ENCODE measurements at regions not wholly inside any gene's neighbourhood (a gene's known extent, or its start where the extent isn't known, plus 50 kb on each side); places are given as distances from the start of the nearest gene placed in this dataset.
"Not testable (repeated sequence)": the region's sequence is repeated elsewhere in the genome, so short reads cannot be mapped to it uniquely, and the experiment has no call there.

DNA sequence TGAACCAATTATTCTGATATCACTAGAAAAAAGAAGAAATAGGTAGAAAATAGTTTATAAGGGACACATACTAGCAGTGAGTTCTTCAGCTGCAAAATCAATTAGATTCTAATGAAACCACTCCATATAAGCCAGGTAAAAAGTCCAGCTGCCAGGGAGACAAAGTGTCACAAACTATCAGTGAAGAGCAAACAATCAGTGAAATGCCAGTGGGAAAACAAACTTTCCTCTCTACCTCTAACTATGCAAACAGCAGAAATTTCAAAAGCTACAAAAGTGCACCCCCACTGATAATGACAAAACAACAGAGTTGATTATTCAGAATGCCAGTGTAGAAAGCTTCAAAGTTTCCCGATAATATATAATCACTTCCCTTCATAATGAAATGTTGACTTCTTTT is 637.2 kb upstream of the ITGA1 start:
- Histone ChIP-seq H3K27ac (ENCODE audit: low read depth, low read length) (no peak overlapping the region), H3K4me3 (ENCODE audit: low read depth, low read length) (no peak overlapping the region), H3K36me3 (ENCODE audit: control insufficient read depth, insufficient read depth, low read length) (no peaks in the 10 kb centered on the region), H3K4me1 (ENCODE audit: control insufficient read depth, insufficient read depth, low read length) (no peaks in the 10 kb centered on the region), H3K9ac (ENCODE audit: low read length) (no peak overlapping the region), H3K27me3 (ENCODE audit: control insufficient read depth, insufficient read depth, low read length) (no peaks in the 10 kb centered on the region), H3K9me3 (ENCODE audit: control insufficient read depth, insufficient read depth, low read depth, low read length) (no peaks in the 10 kb centered on the region)

DNA sequence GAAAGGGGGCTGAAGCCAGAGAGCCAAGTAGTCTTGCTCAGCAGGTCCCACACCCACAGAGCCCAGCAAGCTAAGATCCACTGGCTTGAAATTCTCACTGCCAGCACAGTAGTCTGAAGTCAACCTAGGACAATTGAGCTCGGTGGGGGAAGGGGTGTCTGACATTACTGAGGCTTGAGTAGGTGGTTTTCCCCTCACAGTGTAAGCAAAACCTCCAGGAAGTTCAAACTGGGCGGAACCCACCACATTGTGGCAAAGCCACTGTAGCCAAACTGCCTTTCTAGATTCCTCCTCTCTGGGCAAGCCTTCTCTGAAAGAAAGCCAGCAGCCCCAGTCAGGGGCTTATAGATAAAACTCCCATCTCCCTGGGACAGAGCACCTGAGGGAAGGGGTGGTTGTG is 630.9 kb upstream of the ITGA1 start:
- H3K36me3 ChIP-seq (ENCODE audit: control insufficient read depth, insufficient read depth, low read length); H3K27ac ChIP-seq (ENCODE audit: low read depth, low read length); H3K4me1 ChIP-seq (ENCODE audit: control insufficient read depth, insufficient read depth, low read length); H3K9ac ChIP-seq (ENCODE audit: low read length); H3K9me3 ChIP-seq (ENCODE audit: control insufficient read depth, insufficient read depth, low read depth, low read length); H3K4me3 ChIP-seq (ENCODE audit: low read depth, low read length); H3K27me3 ChIP-seq (ENCODE audit: control insufficient read depth, insufficient read depth, low read length): not testable (repeated sequence)

DNA sequence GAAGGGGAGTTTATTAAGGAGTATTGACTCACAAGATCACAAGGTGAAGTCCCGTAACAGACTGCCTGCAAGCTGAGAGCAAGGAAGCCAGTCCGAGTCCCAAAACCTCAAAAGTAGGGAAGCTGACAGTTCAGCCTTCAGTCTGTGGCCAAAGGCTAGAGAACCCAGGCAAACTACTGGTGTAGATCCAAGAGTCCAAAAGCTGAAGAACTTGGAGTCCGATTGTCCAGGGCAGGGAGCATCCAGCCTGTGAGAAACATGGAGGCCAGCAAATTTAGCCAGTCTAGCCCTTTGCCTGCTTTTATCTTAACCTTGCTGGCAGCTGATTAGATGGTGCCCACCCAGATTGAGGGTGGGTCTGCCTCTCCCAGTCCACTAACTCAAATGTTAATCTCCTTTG is 621.9 kb upstream of the ITGA1 start:
- not testable (repeated sequence) for H3K27me3 ChIP-seq (ENCODE audit: control insufficient read depth, insufficient read depth, low read length); H3K27ac ChIP-seq (ENCODE audit: low read depth, low read length); H3K9ac ChIP-seq (ENCODE audit: low read length); H3K36me3 ChIP-seq (ENCODE audit: control insufficient read depth, insufficient read depth, low read length); H3K9me3 ChIP-seq (ENCODE audit: control insufficient read depth, insufficient read depth, low read depth, low read length); H3K4me3 ChIP-seq (ENCODE audit: low read depth, low read length); H3K4me1 ChIP-seq (ENCODE audit: control insufficient read depth, insufficient read depth, low read length)

DNA sequence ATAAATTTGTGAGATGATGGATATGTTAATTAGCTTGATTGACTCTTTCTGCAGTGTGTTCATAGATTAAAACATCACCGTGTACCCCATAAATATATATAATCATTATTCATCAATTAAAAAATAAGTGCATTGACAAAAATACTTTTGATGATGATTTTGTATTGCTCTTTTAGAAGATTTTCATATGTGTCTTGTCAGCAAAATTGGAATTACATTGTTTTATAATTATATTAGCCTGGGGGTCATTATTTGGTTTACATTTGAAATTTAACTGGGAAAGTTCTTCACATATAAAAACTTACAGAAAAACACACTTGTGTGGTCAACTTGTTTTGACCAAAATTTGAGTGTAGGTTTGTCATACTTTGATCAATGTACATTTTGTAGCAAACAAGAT is 614.6 kb upstream of the ITGA1 start:
- Histone ChIP-seq H3K27me3 (ENCODE audit: control insufficient read depth, insufficient read depth, low read length) (no peaks in the 10 kb centered on the region), H3K27ac (ENCODE audit: low read depth, low read length) (no peak overlapping the region)

DNA sequence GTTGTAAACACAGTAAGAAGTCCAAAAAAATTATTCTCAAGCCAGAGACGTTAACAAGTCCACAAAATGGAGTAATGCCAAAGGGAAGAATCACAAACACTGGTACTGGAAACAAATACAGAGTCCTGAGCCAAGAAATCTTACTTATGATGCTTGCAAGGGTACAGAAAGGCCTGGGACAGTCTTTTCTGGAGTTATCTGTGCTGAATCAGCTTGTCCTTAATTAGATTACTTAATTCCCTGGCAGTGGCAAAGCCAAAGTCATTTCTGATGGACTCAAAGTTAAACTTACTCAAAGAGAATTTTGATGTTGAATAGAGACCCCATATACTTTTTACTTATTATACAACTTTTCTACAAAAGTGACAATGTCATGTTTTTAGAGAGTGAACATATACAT is 610.5 kb upstream of the ITGA1 start:
- H3K9me3 ChIP-seq (ENCODE audit: control insufficient read depth, insufficient read depth, low read depth, low read length), result no peaks in the 10 kb centered on the region
- no peak overlapping the region for H3K9ac ChIP-seq (ENCODE audit: low read length)
- no peaks in the 10 kb centered on the region for H3K4me1 ChIP-seq (ENCODE audit: control insufficient read depth, insufficient read depth, low read length)
- H3K27ac ChIP-seq (ENCODE audit: low read depth, low read length), result no peak overlapping the region
- H3K36me3 ChIP-seq (ENCODE audit: control insufficient read depth, insufficient read depth, low read length), result no peaks in the 10 kb centered on the region
- H3K4me3 ChIP-seq (ENCODE audit: low read depth, low read length), result no peak overlapping the region
- no peaks in the 10 kb centered on the region for H3K27me3 ChIP-seq (ENCODE audit: control insufficient read depth, insufficient read depth, low read length)

More for the DNA sequence above, 614.6 kb upstream of the ITGA1 start:
- Histone ChIP-seq H3K9ac (ENCODE audit: low read length) (no peak overlapping the region), H3K4me1 (ENCODE audit: control insufficient read depth, insufficient read depth, low read length) (no peaks in the 10 kb centered on the region), H3K9me3 (ENCODE audit: control insufficient read depth, insufficient read depth, low read depth, low read length) (no peaks in the 10 kb centered on the region), H3K4me3 (ENCODE audit: low read depth, low read length) (no peak overlapping the region), H3K36me3 (ENCODE audit: control insufficient read depth, insufficient read depth, low read length) (no peaks in the 10 kb centered on the region)

DNA sequence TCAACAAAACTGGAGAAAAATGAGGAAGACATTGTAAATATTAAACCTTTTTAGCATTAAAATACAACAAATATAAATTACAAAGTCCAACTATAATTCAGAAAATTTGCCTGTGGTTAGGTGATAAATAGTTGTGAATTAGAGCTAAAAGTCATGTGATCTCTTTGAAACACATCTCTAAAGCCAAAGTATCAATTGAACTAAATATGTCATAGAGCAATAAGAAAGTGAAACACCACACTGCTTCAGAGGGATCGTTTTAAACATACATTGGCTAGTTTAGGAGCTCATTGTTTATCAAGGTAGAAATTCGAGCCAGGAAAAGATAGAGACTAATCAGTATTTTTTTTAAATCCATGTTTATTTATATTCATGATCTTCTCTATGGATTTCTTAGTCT is 606.3 kb upstream of the ITGA1 start:
- H3K9ac ChIP-seq (ENCODE audit: low read length), result no peak overlapping the region
- H3K27me3 ChIP-seq (ENCODE audit: control insufficient read depth, insufficient read depth, low read length), result no peaks in the 10 kb centered on the region
- no peak overlapping the region for H3K4me3 ChIP-seq (ENCODE audit: low read depth, low read length)
- no peaks in the 10 kb centered on the region for H3K9me3 ChIP-seq (ENCODE audit: control insufficient read depth, insufficient read depth, low read depth, low read length)
- no peaks in the 10 kb centered on the region for H3K36me3 ChIP-seq (ENCODE audit: control insufficient read depth, insufficient read depth, low read length)
- H3K27ac ChIP-seq (ENCODE audit: low read depth, low read length), result no peak overlapping the region
- no peaks in the 10 kb centered on the region for H3K4me1 ChIP-seq (ENCODE audit: control insufficient read depth, insufficient read depth, low read length)

DNA sequence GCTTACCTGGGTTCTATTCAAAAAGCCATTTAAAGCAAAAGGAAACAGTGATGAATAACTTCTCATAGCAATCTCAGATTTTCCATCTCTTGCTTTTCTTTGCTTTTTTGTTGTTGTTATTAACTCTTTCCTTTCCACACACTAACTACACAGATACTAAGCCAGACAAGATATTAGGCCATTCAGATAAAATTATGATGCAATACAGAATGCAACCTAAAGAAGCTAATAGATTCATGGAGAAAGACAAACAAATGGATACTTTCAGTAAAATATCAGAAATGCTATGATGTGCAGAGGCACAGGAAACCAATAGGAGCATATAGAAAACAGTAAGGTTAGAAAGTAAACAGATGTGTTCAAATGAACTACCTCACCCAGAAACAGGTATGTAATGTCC is 597.0 kb upstream of the ITGA1 start:
- no peaks in the 10 kb centered on the region for H3K9me3 ChIP-seq (ENCODE audit: control insufficient read depth, insufficient read depth, low read depth, low read length)
- no peaks in the 10 kb centered on the region for H3K4me1 ChIP-seq (ENCODE audit: control insufficient read depth, insufficient read depth, low read length)
- H3K4me3 ChIP-seq (ENCODE audit: low read depth, low read length), result no peak overlapping the region
- H3K9ac ChIP-seq (ENCODE audit: low read length), result no peak overlapping the region
- no peaks in the 10 kb centered on the region for H3K27me3 ChIP-seq (ENCODE audit: control insufficient read depth, insufficient read depth, low read length)
- no peaks in the 10 kb centered on the region for H3K36me3 ChIP-seq (ENCODE audit: control insufficient read depth, insufficient read depth, low read length)
- H3K27ac ChIP-seq (ENCODE audit: low read depth, low read length), result no peak overlapping the region

DNA sequence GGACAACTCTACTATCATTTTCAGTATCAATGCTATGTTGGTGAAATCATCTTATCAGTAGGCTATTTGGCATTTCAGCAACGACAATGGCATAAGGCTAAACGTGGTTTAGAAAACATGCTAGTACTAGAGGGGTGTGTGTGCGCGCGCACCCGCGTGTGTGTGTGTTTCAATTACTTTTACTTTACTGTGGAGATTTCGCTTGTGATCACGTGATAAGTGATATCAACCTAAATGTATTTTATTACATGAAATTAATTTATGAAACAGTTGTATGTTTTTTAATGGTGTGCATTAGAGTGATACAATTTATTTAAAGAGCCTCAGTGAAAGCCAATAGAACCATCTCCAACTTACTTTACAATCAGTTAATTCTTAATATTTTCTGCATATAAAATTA is 587.9 kb upstream of the ITGA1 start:
- Histone ChIP-seq H3K4me3 (ENCODE audit: low read depth, low read length) (no peak overlapping the region), H3K36me3 (ENCODE audit: control insufficient read depth, insufficient read depth, low read length) (no peaks in the 10 kb centered on the region), H3K27ac (ENCODE audit: low read depth, low read length) (no peak overlapping the region), H3K4me1 (ENCODE audit: control insufficient read depth, insufficient read depth, low read length) (no peaks in the 10 kb centered on the region), H3K9ac (ENCODE audit: low read length) (no peak overlapping the region), H3K9me3 (ENCODE audit: control insufficient read depth, insufficient read depth, low read depth, low read length) (no peaks in the 10 kb centered on the region), H3K27me3 (ENCODE audit: control insufficient read depth, insufficient read depth, low read length) (no peaks in the 10 kb centered on the region)

DNA sequence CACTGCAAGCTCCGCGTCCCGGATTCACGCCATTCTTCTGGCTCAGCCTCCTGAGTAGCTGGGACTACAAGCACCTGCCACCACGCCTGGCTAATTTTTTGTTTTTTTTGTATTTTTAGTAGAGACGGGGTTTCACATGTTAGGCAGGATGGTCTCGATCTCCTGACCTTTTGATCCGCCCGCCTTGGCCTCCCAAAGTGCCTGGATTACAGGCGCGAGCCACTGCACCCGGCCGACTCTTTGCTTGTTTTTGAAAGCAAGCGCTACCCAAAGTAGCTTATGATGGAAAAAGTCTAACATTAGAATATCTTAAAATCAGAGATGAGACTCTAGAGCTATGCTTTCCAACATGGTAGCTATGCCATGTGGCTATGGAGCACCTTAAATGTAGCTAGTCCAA is 585.5 kb upstream of the ITGA1 start:
- Histone ChIP-seq H3K9me3 (ENCODE audit: control insufficient read depth, insufficient read depth, low read depth, low read length) (no peaks in the 10 kb centered on the region), H3K9ac (ENCODE audit: low read length) (no peak overlapping the region), H3K27me3 (ENCODE audit: control insufficient read depth, insufficient read depth, low read length) (no peaks in the 10 kb centered on the region), H3K4me1 (ENCODE audit: control insufficient read depth, insufficient read depth, low read length) (no peaks in the 10 kb centered on the region), H3K36me3 (ENCODE audit: control insufficient read depth, insufficient read depth, low read length) (no peaks in the 10 kb centered on the region), H3K4me3 (ENCODE audit: low read depth, low read length) (no peak overlapping the region), H3K27ac (ENCODE audit: low read depth, low read length) (no peak overlapping the region)

DNA sequence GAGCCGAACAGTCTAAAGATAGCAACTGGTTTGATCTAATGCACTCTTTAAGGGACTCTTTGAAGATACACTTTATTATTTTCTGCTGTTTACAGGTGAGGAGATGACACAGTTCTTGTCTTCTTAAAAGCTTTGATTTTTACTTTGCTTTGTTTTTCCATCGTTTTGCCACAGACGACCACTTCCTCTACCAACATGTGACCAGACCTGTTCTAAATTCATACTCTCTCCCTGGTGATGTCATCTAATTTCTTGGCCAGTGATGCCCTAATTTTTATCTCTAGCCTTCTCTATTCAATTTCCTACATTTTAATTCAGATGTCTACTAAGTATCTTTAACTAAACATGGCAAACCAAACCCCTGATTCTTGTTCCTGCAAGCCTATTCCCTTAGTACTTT is 583.4 kb upstream of the ITGA1 start:
- H3K36me3 ChIP-seq (ENCODE audit: control insufficient read depth, insufficient read depth, low read length), result no peaks in the 10 kb centered on the region
- H3K9ac ChIP-seq (ENCODE audit: low read length), result no peak overlapping the region
- H3K4me3 ChIP-seq (ENCODE audit: low read depth, low read length), result no peak overlapping the region
- no peaks in the 10 kb centered on the region for H3K9me3 ChIP-seq (ENCODE audit: control insufficient read depth, insufficient read depth, low read depth, low read length)
- no peaks in the 10 kb centered on the region for H3K4me1 ChIP-seq (ENCODE audit: control insufficient read depth, insufficient read depth, low read length)
- H3K27me3 ChIP-seq (ENCODE audit: control insufficient read depth, insufficient read depth, low read length), result no peaks in the 10 kb centered on the region
- no peak overlapping the region for H3K27ac ChIP-seq (ENCODE audit: low read depth, low read length)
